Testis (tissue), 2 donors: ENCODE measurements at regions not wholly inside any gene's neighbourhood (a gene's known extent, or its start where the extent isn't known, plus 50 kb on each side); places are given as distances from the start of the nearest gene placed in this dataset.

Experiments used
- DNase-seq: peaks from one replicate; pipeline ENCODE4 v3.0.0-alpha.2; 2019
- H3K27ac ChIP-seq, 2 donors: fragments of 200-600 bp; sonication (generic); one replicate each; pipeline ENCODE4 v1.5.1; 2019
- H3K27me3 ChIP-seq: fragments of 200-600 bp; sonication (generic); one replicate; pipeline ENCODE4 v1.5.1; 2019
- H3K36me3 ChIP-seq: fragments of 200-600 bp; sonication (generic); one replicate; pipeline ENCODE4 v1.5.1; 2017; ENCODE audit warnings: low read depth; ENCODE audit errors: missing control alignments
- H3K4me1 ChIP-seq: fragments of 200-600 bp; sonication (generic); one replicate; pipeline ENCODE4 v1.5.1; 2019
- H3K4me3 ChIP-seq, 2 donors: fragments of 200-600 bp; sonication (generic); one replicate each; pipeline ENCODE4 v1.5.1; 2017 to 2019
- H3K9me3 ChIP-seq: fragments of 200-600 bp; sonication (generic); one replicate; pipeline ENCODE4 v1.5.1; 2017
- CTCF ChIP-seq, 3 experiments: fragments of 450-650 bp in 2 of 3; fragments of 200-600 bp in 1 of 3; sonication (generic) in 1 of 3; IDR thresholded peaks; one replicate each; pipeline ENCODE4 v1.5.1; 2016 to 2019; ENCODE audit warnings: antibody characterized with exemption in 3 of 3, mild to moderate bottlenecking in 2 of 3, moderate library complexity in 1 of 3
- POLR2A ChIP-seq: fragments of 450-650 bp; IDR thresholded peaks from one replicate; pipeline ENCODE4 v1.6.1; 2017; ENCODE audit warnings: antibody characterized with exemption, mild to moderate bottlenecking, moderate library complexity
- WGBS, 2 donors: methylation state at CpG; one replicate each; pipeline ENCODE4 v1.1.5; 2018; 5-methylcytosine and 5-hydroxymethylcytosine counted together
- intact Hi-C: fragments of 100-400 bp; cut with DNase I; formaldehyde crosslinking; loops from one replicate; pipeline ENCODE4 v1.15.1; 2023; ENCODE audit warnings: low total_unique reads

GRCh38 chr6:47144306-47144705, 102.2 kb upstream of the ADGRF1 start:
- no peaks in the 10 kb centered on the region for H3K9me3 ChIP-seq
- DNase-seq, result no peak
- no peaks in the 10 kb centered on the region for H3K4me1 ChIP-seq
- TF ChIP-seq POLR2A (no peak), CTCF (IDR thresholded peaks at IDR 0.05) (no peak)
- H3K36me3 ChIP-seq, result no peaks in the 10 kb centered on the region
- no peaks in the 10 kb centered on the region for H3K27me3 ChIP-seq
- no peak overlapping the region for H3K27ac ChIP-seq
- H3K4me3 ChIP-seq, result no peak overlapping the region
- 88 to 92% methylated on average over 4 of the region's 4 CpGs for WGBS, 2 donors
- intact Hi-C loops, result no loop called here

DNA sequence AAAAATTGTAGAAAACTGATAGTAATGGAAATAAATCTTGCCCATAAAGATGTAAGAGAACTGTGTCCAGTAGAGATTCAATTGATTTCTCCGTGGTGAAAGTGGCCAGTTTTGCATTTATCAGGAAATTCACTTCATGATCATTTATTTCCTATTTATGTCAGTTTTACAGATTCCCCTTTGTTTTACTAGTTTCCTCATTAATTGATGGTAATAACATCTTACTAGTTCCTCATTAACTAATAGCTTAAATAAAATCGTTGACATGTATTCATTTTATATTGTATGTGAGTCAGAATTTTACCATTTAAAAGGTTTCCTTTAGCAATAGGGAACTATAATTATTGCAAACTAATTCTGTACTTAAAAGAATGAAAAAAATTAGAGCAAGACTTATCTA, 99.8 kb upstream of the ADGRF1 start:
- no peaks in the 10 kb centered on the region for H3K36me3 ChIP-seq
- TF ChIP-seq POLR2A (no peak), CTCF (IDR thresholded peaks at IDR 0.05) (no peak)
- no peak for DNase-seq
- WGBS, 2 donors, result 89 to 90% methylated on average over 2 of the region's 2 CpGs
- intact Hi-C loops, result no loop called here
- H3K4me1 ChIP-seq, result no peaks in the 10 kb centered on the region
- no peak overlapping the region for H3K27ac ChIP-seq
- H3K4me3 ChIP-seq, result no peak overlapping the region
- H3K9me3 ChIP-seq, result no peaks in the 10 kb centered on the region
- H3K27me3 ChIP-seq, result no peaks in the 10 kb centered on the region

DNA sequence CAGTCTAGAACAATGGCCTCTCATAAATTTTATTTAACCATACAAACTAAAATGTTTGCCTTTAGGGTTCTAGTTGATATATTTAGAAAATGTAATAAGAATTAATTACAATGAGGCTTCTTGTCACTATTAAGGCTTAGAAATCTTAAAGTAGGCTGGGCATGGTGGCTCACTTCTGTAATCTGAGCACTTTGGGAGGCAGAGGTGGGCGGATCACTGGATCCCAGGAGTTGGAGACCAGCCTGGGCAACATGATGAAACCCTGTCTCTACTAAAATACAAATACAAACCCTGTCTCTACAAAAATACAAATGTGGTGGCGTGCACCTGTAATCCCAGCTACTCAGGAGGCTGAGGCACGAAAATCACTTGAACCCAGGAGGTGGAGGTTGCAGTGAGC, 99.0 kb upstream of the ADGRF1 start:
- WGBS, 2 donors, result 95 to 100% methylated on average over 3 of the region's 3 CpGs
- intact Hi-C loops, result no loop called here
- no peak for TF ChIP-seq CTCF (IDR thresholded peaks at IDR 0.05)
- no peak for TF ChIP-seq POLR2A
- H3K4me1 ChIP-seq, result no peaks in the 10 kb centered on the region
- H3K36me3 ChIP-seq, result no peaks in the 10 kb centered on the region
- no peak for DNase-seq
- no peaks in the 10 kb centered on the region for H3K9me3 ChIP-seq
- no peak overlapping the region for H3K4me3 ChIP-seq
- no peaks in the 10 kb centered on the region for H3K27me3 ChIP-seq
- H3K27ac ChIP-seq, result no peak overlapping the region

DNA sequence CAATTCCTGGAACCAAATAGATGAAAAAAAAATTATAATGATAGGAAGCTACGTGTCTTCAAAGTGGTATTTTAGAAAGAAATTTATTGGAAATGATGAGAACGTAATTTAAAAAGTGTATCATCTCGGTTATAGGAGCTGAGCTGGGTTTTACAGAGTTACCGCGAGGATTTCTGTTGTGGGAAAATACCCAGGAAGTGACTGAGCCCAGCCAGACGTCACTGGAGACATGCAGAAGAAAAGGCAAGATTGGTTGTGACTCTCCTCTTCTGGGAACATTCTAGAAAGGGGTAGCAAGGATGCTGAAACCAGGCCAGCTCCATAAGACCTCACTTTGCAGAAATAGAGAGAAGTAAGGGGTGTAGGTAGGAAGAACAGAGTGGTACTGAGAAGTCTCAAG, 95.9 kb upstream of the ADGRF1 start:
- no peak for TF ChIP-seq CTCF (IDR thresholded peaks at IDR 0.05)
- TF ChIP-seq POLR2A, result no peak
- no peak for DNase-seq
- Histone ChIP-seq H3K27ac (no peak overlapping the region), H3K9me3 (no peaks in the 10 kb centered on the region), H3K4me3 (no peak overlapping the region), H3K4me1 (no peaks in the 10 kb centered on the region), H3K27me3 (no peaks in the 10 kb centered on the region), H3K36me3 (no peaks in the 10 kb centered on the region)
- intact Hi-C loops, result no loop called here
- 72 to 78% methylated on average over 6 of the region's 6 CpGs for WGBS, 2 donors

DNA sequence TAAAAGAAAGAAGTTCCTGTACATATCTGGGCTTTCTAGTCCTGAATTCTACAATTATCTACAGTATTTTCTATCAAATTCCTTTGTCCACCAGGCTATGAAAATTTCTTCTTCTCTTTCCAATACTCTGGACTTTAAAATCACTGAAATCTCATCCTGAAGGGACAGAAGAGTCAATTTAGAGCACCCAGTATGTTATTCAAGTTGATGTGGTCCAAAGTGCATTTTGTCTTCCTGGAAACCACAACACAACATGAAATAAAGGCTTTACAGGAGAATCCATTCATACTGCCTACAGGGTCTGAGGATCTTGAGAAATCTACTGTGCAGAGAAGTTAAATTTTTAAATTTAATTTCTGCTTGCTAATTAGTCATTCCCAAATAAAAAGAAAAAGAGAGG, 94.9 kb upstream of the ADGRF1 start:
- DNase-seq, result no peak
- no peaks in the 10 kb centered on the region for H3K4me1 ChIP-seq
- H3K27ac ChIP-seq, result no peak overlapping the region
- no peaks in the 10 kb centered on the region for H3K27me3 ChIP-seq
- H3K36me3 ChIP-seq, result no peaks in the 10 kb centered on the region
- TF ChIP-seq CTCF (IDR thresholded peaks at IDR 0.05) (no peak), POLR2A (no peak)
- H3K4me3 ChIP-seq, result no peak overlapping the region
- no peaks in the 10 kb centered on the region for H3K9me3 ChIP-seq
- intact Hi-C loops, result no loop called here
